SW480 (cell line): ENCODE measurements at regions not wholly inside any gene's neighbourhood (a gene's known extent, or its start where the extent isn't known, plus 50 kb on each side); places are given as distances from the start of the nearest gene placed in this dataset.
A peak's percentile ranks its signal among the peaks of the same experiment; 100 is the strongest.
"Not testable (repeated sequence)": the region's sequence is repeated elsewhere in the genome, so short reads cannot be mapped to it uniquely, and the experiment has no call there.

Experiments used
- DNase-seq: peaks from one replicate; pipeline ENCODE4 v3.0.0-alpha.2; 2016; ENCODE audit warnings: low spot score

- DNase-seq, result no peak
These were observed 1000.4 kb upstream of the GBE1 start for GRCh38 chr3:82761858-82762257.

GRCh38 chr3:82745544-82745943 is 984.1 kb upstream of the GBE1 start:
- DNase-seq, result peak; percentile 29

- no peak for DNase-seq
These were observed 981.8 kb upstream of the GBE1 start for GRCh38 chr3:82743196-82743595.

DNA sequence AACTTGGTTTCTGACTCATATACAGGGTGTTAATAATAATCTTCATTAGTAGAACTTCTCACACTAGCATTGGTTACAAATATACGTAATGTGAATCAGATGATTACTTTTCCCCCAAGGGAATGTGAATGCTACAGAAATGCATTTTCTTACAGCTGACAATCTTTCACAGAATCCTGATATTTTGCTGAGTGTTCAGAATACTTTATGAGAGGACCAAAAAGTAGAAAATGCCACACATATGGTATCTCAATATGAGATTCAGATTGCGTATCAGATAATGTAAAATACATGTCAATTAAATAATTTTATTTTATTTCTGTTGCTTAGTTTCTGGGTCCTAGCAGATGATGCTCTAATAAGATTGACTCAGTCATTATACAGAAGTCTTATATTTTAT is 979.9 kb upstream of the GBE1 start:
- no peak for DNase-seq

- no peak for DNase-seq
These were observed 977.9 kb upstream of the GBE1 start for GRCh38 chr3:82739390-82739789.

DNA sequence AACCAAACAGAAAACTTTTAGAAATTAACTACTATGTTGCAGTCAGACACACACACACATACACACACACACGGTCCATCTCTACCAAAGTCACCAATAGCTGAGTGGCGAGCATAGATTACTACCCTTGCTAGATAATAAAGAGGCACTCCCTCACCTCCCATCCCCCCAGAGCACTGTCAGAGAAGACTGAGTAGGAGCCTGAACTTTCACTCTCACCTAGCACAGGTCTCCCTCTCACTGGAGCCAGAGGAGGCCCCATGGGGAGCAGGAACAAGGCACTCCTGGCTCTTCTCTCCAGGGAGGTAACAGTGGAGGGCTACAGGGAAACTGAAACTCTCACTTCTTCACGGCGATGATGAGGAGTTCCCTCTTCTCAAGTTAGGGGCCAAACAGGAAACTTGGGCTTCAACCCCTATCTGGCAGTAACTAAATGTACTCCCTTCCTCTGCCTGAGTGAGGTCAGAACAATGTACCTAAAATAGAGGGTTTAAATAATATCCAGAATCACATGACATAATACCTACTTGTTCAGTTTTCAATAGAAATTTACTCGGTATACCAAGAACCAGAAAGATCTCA is 975.3 kb upstream of the GBE1 start:
- no peak for DNase-seq

GRCh38 chr3:82715091-82715856 is 953.8 kb upstream of the GBE1 start:
- no peak for DNase-seq

- no peak for DNase-seq
These were observed 945.6 kb upstream of the GBE1 start for GRCh38 chr3:82707035-82707434.

- no peak for DNase-seq
These were observed 924.3 kb upstream of the GBE1 start for GRCh38 chr3:82685761-82686160.

DNA sequence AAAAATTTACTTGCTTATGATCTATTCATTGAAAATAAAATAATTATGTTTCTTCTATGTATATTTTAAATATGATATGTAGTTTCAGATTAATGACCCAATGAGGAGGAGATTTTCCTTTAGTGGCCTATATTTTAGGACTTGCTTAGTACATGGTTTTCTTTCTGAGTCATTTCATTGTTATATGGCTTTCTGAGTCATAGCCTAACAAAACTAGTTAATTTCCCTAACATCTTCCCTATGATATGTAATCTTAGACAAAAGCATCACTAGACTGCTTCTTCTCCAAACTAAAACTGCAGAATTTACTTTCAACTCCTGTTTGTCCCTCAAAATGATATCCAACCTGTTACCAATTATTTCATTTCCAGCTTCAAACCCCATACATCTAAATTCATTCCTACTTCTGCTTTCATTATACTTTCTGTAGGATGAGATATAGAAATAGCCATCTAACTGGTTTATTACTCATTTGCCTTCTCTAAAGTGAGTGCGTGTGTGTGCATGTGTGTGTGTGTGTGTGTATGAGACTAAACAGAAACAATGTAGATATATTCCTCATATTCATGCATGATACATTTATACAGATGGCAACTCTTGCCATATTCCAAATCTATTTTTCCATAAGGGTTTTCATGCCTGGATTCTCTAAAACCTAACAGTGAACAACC is 915.0 kb upstream of the GBE1 start:
- DNase-seq, result no peak

GRCh38 chr3:82672966-82673365 is 911.5 kb upstream of the GBE1 start:
- no peak for DNase-seq

GRCh38 chr3:82671466-82671865 is 910.0 kb upstream of the GBE1 start:
- no peak for DNase-seq

DNA sequence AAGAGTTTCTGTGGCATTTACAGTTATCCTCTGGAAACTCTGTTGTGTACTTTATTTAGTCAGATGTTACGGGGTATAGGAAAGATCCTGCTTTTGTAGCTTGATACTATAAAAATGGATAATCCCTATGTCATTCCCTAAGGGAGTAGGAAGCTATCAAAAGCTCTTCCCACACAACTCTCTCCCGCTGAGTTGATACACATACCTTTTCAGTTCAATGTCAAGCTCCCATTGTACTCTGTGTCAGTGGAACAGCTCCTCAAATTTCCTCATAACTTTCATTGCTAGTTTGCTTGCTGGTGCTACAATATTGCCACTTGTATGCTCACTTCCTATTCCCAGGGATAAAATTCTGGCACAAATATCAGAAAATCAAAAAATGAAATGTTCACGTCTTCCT is 893.3 kb upstream of the GBE1 start:
- DNase-seq, result no peak

GRCh38 chr3:82643948-82644347 is 882.5 kb upstream of the GBE1 start:
- peak; percentile 6 for DNase-seq

DNA sequence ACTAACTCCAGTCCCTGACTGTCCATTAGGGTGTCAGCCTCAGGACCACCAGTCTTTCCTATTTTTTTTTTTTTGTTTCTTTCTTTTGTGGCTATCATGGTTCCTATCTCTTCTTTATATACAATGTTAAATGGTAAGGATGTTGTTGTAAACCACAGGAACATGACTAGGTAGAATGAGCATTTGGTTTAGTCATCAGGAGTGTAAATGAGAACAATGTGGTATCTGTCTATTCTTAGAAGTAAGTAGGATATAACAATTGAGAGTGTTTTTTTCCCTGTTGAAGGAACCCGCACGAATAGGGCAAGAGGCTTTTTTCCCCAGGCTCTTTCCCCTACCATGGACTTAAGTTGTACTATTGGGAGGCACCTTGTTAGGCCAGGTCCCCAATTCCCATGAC is 880.3 kb upstream of the GBE1 start:
- DNase-seq, result no peak

GRCh38 chr3:82640254-82640653 is 878.8 kb upstream of the GBE1 start:
- DNase-seq, result no peak

DNA sequence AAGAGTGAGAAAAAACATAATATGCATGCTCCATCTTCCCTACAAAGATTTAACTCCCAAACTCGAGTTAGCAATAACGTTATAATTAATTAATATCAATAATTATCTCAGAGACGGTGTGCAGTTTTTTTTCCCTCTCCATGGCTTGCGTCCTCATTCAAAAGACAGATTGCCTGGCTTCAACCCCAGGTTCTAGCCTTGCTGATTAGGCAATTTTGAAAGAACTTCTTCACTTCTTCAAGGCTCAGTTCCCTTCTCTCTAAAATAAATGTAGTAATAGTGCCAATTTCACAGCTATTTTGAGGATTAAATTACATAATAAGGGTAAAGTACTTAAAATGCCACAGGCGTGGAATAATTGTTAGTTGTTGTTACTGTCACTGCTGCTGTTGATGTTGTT is 876.1 kb upstream of the GBE1 start:
- DNase-seq, result no peak

- no peak for DNase-seq
These were observed 874.7 kb upstream of the GBE1 start for GRCh38 chr3:82636177-82636576.

GRCh38 chr3:82633319-82633718 is 871.9 kb upstream of the GBE1 start:
- no peak for DNase-seq

DNA sequence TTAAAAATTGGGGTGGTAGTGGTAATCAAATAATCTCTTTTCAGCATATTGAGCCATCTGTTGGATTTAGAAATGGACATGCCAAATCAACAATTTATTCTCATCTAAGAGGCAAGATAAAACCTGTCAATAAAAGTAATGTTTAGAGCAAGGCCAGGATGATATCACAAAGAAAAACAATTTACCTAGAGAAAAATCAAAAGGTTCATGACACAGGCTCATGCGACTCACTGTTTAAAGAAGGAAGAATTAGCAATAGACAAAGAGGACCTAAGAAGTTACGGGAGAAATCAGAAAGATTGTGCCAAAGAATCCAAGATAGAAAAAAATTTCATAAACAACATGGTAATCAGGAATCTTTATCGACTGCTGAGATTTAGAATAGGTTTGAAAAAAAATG is 868.5 kb upstream of the GBE1 start:
- DNase-seq, result no peak

DNA sequence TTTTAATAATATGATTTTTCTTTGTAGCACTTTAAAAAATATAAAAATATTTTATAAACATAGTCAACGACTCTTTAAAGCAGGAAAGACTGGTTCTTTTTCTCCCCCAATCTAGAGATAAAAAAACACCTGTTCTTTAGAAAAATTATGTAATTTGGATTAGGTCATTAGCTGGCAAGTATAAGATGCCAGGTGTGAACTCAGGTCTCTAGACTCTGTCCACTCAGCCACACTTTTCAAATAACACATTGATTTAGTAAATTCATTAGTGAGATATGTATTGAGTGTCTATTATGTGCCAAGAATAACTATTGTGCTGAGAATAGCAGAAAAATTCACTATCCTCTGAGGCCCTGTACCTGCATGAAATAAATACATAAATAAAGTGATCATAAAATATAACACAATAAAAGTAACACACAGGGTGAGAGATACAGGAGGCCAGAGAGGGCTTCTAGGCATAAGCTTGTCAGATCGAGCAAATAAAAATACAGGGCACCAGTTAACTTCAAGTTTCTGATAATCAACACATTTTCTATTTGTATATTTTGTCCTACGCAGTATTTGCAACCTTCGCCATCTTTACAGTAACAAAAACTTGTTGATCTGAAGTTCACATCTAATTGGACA is 867.1 kb upstream of the GBE1 start:
- no peak for DNase-seq

DNA sequence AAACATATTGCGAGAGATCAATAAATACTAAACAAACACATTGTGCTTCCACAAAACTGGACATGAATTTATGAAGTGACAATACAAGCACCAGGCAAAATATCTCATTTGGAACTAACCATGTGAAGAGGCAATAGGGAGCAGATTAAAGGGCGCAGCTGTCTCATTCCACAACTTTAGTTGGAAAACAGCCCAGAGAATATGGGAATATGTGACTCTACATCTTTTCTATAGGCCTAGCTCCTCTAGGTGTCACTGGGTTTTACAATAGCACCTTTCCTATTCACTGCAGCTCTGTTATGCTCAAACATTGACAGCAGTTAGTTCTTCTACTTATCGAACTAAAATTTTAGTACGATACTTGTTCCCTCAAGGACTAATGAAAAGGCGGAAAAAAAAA is 866.3 kb upstream of the GBE1 start:
- DNase-seq, result no peak

DNA sequence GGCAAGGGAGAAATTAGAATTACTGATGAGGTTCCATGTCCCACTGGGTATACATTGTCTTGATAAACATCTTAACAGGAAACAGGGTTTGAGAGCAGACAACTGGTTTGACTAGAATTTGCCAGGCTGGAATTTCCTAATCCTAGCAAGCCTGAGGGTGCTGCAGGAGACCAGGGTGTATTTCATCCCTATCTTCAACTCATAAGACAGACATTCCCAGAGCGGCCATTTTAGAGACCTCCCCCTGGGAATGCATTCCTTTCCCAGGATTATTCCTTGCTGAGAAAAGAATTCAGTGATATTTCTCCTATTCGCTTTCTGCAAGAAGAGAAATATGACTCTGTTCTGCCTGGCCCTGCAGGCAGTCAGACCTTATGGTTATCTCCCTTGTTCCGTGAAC is 859.3 kb upstream of the GBE1 start:
- not testable (repeated sequence) for DNase-seq
